H54 (cell line): ENCODE measurements at regions not wholly inside any gene's neighbourhood (a gene's known extent, or its start where the extent isn't known, plus 50 kb on each side); places are given as distances from the start of the nearest gene placed in this dataset.
"Not testable (repeated sequence)": the region's sequence is repeated elsewhere in the genome, so short reads cannot be mapped to it uniquely, and the experiment has no call there.

Experiments
- DNase-seq: peaks from one replicate; pipeline ENCODE4 v3.0.0; 2011; ENCODE audit warnings: low spot score, mixed read lengths; ENCODE audit not compliant: insufficient read length
- FAIRE-seq: peaks from 3 replicates; lab custom pipeline; 2011; peaks lifted over from hg19 to GRCh38; lab: Jason Lieb, UNC
- POLR2A ChIP-seq: IDR thresholded peaks from 2 replicates; pipeline ENCODE4 v1.6.1; 2011; ENCODE audit warnings: low read depth, mild to moderate bottlenecking, low read length

- no peak for TF ChIP-seq POLR2A
- DNase-seq = no peak
- FAIRE-seq = no peak
Observed at GRCh38 chr3:194058189-194058571, 77.8 kb upstream of the HES1 start.

- no peak for DNase-seq
- FAIRE-seq = no peak
- no peak for TF ChIP-seq POLR2A
Observed at GRCh38 chr3:194058753-194059152, 77.2 kb upstream of the HES1 start.

DNA sequence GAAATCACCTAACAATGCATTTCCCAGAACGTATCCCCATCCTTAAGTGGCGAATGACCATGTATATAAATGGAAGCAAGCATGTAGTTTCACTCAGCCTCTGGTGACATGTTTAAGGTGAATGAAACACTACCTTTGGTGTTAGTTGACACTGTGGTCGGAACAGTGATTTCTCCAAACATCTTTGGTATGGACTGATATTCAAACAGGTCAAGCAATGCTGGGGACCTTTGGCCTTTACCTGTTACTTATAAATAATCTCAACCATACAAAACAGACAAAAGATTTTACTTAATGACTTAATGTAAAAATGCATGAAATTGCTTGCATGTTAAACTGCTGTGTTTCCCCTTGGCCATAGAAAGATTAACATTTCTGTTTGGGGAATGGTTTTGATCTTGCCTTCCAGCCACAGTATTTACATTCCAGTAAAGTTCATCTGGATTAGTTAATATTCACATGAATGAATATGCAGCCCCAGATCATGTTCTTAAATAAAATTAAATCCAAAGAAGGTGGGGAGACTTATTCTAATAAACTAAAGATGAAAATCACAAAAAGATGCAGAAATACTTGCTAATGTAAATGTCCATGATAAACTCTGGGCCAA is 74.4 kb upstream of the HES1 start:
- TF ChIP-seq POLR2A = no peak
- no peak for FAIRE-seq
- no peak for DNase-seq

GRCh38 chr3:194062830-194063229 is 73.1 kb upstream of the HES1 start:
- DNase-seq = no peak
- TF ChIP-seq POLR2A = no peak
- FAIRE-seq = no peak

DNA sequence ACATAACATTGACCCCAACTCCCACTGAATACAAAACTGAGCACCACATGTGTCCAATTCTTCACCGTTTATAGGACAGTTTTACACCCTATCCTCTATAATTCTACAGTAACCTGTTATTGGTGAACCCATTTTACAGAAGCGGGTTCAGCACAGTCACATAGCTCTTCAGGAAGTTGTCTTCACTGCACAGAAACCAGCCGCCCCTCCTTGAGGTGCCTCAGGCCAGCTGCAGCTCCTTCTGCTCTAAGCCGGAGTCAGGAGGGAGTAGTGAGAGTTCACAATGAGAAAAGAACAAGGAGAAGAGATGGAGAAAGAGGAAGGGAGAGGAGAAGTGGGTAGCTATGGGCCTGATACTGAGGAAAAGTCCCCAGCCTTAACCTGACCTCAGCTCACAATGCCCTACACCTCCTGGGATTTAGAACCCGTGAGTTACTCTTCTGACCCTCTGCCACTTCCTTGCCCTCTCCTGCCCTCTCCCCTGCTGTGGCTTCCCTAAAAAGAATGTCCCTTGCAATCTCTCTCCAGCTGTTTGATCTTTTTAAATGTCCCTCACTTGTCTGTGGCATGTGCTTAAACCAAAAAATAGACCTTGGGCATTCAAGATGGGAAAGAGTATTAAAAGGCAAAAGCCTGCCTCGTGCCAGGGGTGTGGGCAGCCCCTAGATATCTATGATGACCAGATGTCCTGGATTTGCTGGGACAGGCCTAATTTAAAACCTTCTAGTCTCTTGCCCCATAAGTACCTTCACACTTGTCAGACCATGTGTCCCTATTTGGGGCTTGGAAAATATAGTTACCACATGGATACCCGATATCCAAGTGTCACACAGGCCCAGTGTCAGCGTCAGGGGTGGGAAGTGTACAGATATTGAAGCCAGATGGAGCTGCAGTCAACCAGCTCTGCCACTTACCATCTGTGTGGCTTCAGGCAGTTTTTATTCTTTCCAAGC is 71.3 kb upstream of the HES1 start:
- no peak for FAIRE-seq
- no peak for DNase-seq
- no peak for TF ChIP-seq POLR2A

DNA sequence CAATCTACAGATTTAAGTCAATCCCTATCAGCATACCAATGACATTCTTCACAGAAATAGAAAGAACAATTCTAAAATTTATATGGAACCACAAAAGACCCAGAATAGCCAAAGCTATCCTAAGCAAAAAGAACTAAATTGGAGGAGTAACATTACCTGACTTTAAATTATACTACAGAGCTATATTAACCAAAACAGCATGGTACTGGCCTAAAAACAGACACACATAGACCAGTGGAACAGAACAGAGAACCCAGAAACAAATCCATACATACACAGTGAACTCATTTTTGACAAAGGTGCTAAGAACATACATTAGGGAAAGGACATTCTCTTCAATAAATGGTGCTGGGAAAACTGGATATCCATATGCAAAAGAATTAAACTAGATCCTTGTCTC is 68.6 kb upstream of the HES1 start:
- not testable (repeated sequence) for FAIRE-seq, DNase-seq

- TF ChIP-seq POLR2A = no peak
- no peak for FAIRE-seq
Observed at GRCh38 chr3:194067949-194068362, 68.0 kb upstream of the HES1 start.

GRCh38 chr3:194069421-194070219 is 66.3 kb upstream of the HES1 start:
- DNase-seq (no peak), FAIRE-seq (no peak)
- TF ChIP-seq POLR2A = no peak

More at GRCh38 chr3:194067949-194068362, 68.0 kb upstream of the HES1 start:
- no peak for DNase-seq

GRCh38 chr3:194070220-194070633 is 65.7 kb upstream of the HES1 start:
- DNase-seq (no peak), FAIRE-seq (no peak)
- TF ChIP-seq POLR2A = no peak

DNA sequence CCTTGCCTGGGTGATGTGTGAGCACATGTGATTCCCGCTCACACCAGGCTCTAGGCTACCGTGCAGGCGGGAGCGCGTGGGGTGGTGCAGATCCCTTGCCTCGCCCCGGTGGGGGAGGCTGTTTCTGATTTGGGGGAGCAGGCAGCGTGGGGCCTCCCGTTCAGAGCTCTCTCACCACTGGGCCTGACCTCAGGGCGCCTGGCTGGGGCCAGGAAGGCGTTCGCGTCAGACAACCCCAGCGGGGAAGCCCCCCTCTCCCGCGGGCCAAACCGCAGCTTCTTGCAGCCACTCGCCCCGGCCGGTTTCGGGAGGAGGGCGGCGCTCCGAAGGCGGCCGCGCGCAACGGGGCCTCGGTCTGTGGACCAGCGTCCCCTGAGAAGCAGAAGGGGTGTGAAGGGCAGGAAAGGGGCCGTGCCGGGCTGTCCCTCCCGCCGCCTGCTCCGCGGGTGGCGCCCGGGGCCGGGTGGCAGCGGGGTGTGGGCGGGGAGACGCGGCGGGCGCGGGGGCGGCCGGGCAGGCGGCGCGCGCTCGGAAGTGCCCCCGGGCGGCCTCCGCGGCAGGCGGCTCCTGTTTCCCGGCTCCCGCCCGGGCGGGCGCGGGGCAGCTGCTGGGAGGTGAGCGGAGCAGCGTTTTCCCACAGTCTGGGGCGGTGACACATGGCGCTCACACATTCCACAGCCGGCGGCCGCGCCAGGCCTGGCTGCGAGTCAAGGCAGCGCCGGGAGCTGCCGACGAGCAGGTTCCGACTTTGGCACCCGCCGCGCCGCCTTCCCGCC is 65.1 kb upstream of the HES1 start:
- FAIRE-seq (no peak), DNase-seq (peak; percentile 95)
- TF ChIP-seq POLR2A = no peak; the same call in 1 of the 2 replicates

- DNase-seq = no peak
- TF ChIP-seq POLR2A = no peak
- FAIRE-seq = no peak
Observed at GRCh38 chr3:194072097-194072428, 63.9 kb upstream of the HES1 start.

DNA sequence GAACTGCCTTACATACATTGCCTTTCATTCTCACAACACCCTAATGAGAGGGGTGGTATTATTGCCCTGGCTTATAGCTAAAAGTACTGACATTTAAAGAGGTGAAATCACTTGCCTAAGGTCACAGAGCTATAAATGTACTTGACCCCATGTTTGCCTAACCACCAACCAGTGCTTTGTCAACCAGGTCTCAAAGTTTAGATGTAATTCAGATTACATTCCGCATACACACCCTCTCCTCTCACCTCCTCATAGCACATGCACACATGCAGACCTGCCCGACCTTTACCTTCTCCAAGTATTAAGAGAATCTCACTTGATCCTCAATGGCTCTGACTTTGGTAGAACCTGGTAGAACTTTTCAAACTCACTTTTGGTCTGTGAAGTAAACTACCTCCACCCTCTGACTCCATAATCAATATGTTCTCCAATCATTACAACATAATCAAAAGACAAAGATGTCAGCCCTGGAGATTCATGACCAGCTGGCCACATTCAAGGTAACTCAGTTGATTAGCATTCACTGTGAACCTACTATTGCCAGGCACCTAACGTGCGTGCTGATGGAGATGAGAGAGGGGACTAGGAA is 63.2 kb upstream of the HES1 start:
- no peak for TF ChIP-seq POLR2A
- FAIRE-seq (no peak), DNase-seq (no peak)

- TF ChIP-seq POLR2A = no peak
- DNase-seq (no peak), FAIRE-seq (no peak)
Observed at GRCh38 chr3:194073926-194074325, 62.0 kb upstream of the HES1 start.
